HG02884 (cell line): ENCODE measurements at regions not wholly inside any gene's neighbourhood (a gene's known extent, or its start where the extent isn't known, plus 50 kb on each side); places are given as distances from the start of the nearest gene placed in this dataset.
A peak's percentile ranks its signal among the peaks of the same experiment; 100 is the strongest.
"Not testable (repeated sequence)": the region's sequence is repeated elsewhere in the genome, so short reads cannot be mapped to it uniquely, and the experiment has no call there.

ENCODE experiments used
- ATAC-seq: cut with Tn5 transposase; IDR thresholded peaks from one replicate; pipeline ENCODE4 v1.9.1; 2021; ENCODE audit warnings: mild to moderate bottlenecking, moderate library complexity; ENCODE audit not compliant: unreplicated experiment

DNA sequence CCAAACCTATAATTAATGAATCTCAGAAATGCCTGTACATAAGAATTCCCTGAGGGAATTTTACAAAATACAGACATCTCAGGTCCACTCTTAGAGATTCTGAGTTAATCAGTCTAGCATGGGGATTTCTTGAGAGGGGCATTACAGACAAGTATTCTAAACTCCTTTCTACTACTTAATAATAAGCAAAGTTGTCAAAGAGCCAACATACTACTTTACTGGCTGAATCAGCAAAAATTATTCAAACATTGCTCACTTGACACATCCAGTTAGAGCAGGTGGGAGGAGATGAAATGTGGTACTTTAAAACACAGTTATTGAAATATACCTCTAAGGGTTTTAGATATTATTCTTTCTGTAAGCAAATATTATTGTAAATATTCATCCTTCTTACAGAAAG, 1164.7 kb downstream of the CDY2B start:
- ATAC-seq, result no peak

DNA sequence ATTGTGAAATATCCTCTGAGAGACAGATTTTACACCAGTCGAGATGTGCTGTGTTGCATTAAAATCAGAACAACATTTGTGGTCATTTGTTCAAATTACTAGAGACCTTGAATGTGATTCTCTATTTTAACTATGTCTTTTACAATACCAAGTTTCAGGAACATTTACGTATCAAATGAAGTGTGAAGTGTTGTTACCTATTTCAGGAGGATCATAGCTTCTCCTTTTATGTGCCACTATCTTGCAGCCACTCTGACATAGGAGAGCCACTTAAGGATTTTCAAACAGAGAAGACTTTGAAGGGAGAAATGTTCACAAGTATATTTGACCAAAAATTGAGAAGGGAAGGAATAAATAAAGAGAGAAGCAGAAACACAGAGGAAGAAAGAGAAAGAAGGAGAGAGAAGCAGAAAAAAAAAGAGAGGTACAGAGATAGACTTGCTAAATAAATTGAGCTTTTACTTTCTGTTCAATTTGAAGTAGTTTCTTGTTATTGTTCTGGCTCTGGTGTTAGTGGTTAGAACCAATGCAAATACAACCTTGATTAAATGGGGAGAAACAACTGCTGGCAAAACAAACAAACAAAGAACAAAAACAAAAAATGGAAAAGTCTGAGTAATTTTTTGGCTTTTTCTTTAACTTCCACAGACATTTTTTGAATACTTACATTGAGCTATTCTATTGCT, 1206.8 kb downstream of the CDY2B start:
- no peak for ATAC-seq

DNA sequence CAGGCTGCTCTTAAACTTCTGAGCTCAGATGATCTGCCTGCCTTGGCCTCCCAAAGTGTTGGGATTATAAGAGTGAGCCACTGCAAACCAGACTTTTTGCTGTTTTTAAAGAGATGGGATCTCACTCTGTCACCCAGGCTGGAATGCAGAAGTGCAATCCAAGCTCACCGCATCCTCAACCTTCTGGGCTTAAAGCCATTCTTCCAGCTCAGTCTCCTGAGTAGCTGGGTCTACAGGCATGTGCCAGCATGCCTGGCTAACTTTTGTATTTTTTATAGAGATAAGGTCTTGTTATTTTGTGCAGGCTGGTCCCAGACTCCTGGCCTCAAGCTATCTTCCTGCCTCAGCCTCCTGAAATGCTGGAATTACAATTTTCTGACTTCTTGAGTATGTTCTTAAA, 1211.6 kb downstream of the CDY2B start:
- ATAC-seq, result no peak

DNA sequence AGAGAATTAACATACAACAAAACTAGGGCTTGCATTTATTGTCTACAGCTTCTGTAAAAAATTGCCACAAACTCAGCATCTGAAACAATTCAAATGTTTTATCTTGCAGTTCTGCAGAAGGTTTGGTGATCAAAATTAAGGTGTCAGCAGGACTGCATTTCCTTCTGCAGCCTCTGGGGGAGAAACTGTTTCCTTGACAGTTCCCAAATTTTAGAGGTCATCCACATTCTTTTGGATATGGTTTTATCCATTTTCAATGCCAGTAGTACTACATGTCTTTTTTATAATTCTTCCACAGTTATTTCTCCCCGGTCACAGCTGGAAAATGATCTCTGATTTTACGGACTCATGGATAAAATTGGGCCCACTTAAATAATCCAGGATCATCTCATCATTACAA, 1217.3 kb downstream of the CDY2B start:
- ATAC-seq, result no peak

DNA sequence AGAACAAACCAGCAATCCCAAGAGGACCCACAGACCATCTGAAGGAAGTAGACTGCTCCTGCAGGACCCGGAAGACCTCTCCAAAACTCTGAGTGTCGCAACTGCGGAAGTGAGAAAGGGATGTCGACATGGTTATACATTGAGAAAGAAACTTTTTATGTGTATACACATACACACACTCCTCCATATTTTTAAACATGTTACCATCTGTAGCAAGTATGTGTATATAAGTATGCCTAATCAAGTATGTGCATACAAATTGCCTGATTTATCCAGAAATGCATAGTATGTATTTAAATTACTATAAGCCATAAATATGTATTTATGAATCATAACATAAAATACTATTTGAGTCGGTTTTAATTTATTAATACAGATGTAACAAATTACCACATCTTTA, 1220.7 kb downstream of the CDY2B start:
- no peak for ATAC-seq

DNA sequence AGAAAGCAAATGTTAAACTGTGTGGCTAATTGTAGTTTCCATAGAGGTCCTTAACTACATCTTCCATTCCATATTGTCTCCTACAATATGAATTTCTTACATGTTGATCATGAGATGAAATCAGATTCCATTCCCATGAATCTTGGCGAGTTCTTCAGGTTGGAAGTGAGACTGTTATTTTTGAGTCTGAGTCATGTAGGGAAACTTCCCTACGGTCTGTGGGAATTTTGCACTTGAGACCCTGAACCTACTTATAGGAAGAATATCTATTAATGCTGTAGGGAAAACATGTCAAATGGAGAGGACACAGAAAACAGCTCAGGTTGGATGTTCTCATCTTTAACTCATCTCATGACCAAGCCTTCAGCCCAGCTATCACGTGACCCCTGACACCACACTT, 1226.0 kb downstream of the CDY2B start:
- no peak for ATAC-seq

DNA sequence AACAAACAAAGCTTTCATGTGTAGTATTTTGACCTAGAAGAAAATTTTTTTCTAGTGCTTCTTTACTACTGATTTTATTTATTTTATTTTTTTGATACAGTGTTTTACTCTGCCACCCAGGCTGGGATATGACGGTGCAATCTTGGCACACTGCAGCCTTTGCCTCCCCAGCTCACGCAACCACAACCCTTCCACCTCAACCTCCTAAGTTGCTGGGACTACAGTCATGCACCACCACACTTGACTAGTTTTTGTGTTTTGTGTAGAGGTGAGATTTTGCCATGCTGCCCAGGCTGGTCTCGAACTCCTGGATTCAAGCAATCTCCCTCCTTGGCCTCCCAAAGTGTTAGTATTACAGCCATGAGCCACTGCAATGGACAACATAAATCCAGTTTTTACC, 1234.0 kb downstream of the CDY2B start:
- ATAC-seq, result no peak

DNA sequence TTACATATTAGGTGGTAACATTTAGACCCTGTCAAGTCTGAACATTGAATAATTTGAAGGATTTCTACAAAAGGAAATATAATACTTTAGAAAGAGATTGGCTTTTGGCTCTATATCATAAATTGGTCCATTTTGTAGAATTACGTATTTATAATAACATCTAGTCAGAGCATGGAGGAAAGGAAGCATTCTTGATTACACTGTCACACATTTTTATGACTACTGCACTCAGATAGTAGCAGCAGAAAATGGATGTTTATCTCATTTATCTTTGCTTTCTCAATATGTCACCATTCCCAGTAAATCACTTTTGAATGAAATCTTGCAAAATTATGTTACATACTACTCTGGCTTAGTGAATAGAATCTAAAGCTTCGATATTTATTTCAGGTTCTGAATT, 1234.6 kb downstream of the CDY2B start:
- ATAC-seq, result no peak

DNA sequence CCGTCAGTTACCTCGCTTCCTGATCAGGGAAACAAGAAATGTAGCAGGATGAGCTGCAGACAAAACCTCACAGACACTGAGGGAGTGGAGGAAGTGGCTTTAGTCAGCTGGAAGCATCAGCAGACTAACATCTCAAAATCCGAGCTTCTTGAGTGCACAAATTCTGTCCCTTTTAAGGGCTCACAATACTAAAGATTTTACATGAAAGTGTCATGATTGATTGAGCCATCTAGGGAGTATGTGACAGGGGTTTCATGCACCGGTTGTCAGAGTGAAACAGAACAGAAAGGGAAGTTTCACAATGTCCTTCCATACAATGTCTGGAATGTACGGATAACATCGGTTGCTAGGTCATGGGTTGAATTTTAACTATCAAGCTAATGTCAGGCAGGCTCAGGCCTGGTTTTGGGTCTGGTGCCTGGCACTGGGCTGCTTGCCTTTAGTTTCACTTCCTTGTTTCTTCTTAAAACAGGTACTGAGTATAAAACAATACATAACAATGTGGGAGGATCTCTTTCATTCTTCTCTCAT, 1235.7 kb downstream of the CDY2B start:
- no peak for ATAC-seq

DNA sequence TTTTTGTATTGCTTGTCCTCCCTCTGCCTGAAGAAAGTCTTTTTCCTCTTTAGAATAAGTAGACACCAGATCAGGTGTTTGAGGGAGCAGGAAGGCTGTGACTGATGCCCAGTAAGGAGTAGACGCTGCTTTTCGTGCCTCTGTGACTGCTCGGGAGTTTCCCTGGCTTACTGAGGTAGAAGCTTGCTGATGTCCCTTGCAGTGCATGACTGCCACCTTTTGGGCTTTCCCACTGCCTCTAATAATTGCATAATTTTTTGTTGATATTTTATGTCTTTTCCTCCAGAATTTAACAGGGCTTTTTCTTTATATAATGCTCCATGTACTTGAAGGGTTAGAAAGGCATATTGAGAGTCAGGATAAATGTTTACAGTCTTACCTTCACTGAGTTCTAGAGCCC, 1240.2 kb downstream of the CDY2B start:
- ATAC-seq, result no peak

DNA sequence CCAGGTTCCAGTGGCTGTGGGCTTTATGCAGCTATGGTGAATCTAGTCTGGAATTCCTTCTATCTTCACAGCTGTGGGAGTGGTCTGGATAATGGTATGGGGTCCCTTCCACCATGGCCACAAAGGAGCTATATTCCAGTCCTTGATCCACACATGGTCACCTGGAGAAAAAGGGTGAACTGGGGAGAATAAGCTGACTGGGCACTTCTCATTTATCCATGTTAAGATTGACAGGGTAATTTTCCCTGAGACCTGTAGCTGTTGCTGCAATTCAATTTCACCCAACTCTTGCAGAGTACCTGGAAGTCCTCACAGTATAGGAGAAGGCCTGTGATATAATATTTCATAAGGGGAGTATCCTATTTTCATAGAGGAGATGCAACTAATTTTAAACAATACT, 1241.3 kb downstream of the CDY2B start:
- not testable (repeated sequence) for ATAC-seq

DNA sequence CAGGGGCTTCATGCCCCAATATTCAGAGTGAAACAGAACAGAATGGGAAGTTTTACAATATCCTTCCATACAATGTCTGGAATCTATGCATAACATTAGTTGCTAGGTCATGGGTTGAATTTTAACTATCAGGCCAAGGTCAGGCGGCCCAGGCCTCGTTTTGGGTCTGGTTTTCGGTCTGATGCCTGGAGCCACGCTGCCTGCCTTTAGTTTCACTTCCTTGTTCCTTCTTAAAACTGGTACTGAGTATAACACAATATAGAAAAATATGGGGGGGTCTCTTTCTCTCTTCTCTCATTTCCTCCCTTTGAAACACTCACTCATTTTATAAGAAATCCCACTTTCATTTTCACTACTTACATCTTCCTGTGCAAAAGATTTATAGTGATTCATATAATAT, 1243.8 kb downstream of the CDY2B start:
- ATAC-seq, result peak; percentile 92

DNA sequence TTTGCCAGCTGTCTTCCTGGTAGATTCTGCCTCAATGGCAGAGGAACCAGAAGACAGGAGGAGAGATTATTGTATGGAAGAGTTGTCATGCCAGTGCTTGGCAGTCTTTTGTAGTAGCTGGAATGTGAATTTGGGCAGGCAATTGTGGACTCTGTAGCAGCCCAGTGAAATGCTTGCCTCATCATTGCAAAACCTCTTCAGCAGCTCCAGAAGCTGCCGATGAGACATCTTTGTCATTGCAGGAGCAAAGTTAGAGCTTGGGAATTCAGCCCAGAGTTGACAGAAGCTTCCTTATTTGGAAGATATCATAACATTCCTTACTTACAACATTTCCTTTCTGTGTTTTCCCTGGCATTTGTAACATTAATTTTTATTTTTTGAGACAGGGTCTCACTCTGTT, 1250.9 kb downstream of the CDY2B start:
- no peak for ATAC-seq

DNA sequence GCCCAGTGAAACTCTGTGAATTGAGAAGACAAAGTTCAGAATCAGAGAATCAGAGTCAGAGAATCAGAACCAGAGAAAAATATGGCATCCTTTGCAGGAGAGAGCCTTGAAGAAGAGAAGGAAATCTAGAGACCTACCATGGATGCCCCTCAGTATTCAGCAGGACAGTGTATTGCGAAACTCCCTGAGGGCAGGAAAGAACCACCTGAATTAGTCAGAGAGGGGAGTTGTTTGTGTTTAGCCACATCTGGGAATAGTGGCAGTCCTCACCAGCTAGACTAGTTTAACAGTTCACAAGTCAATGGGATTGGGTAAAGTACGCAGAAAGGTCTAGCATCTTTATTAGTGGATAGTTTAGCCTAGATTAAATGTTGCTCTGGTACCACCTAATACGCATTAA, 1252.9 kb downstream of the CDY2B start:
- ATAC-seq, result no peak

DNA sequence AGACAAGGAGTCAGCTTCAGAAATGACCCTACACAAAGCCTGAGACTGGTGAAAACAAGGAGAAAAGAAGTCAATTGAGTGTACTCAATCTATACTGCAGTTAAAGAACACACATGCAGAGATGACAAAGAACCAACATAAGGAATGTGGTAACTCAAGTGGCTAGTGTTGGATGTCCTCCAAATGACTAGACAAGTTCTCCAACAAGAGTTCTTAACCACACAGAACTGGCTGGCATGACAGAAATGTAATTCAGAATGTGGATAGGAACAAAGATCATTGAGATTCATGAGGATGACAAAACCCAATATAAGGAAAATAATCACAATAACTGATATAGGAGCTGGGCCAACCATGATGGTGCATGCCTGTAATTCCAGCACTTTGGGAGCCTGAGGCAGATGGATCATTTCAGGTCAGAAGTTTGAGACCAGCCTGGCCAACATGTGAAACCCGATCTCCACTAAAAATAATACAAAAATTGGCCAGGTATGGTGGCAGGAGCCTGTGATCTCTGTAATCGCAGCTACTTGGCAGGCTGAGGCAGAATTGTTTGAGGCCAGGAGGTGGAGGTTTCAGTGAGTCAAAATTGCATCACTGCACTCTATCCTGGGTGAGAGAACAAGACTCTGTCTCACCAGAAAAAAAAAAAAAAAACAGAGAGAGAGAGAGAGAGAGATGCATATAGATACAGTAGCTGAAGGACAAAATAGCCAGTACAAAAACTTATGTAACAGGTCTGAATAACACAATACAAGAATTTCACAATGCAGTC, 1263.6 kb downstream of the CDY2B start:
- no peak for ATAC-seq

DNA sequence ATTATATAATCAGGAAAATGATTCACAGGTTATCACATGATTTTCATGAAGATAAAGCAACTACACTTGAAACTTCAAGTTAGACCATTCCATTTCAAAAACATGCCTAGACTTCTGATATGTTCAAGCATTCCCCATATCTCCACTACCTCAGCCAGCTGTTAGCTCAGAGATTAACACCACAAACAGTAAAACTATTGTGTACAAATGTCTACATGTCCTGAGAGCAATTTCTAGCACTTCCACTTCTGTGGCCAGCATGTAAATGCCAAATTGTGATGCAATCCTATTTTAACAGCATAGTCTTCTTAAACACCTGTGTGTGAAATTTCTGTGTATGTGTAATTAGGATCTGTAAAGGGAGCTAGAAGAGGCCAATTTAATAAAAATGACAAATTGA, 1271.3 kb downstream of the CDY2B start:
- no peak for ATAC-seq

DNA sequence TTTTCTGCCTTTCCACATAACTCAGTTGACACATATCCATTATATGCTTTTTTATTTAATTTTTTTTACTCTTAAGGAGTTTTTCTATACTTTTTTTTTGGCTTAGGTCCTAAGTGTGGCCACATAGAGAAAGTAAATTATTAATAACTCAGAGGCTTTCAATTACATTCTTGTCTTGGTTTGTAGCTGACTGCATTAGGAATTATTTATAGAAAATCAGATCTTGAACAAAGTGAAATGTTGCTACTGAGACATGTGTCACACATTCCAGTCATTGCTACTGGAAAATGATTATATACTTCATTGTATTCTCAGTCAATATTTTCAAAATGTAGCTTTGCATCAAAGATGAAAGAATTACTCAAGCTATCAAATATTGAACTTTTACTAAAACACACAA, 1277.9 kb downstream of the CDY2B start:
- ATAC-seq, result no peak

DNA sequence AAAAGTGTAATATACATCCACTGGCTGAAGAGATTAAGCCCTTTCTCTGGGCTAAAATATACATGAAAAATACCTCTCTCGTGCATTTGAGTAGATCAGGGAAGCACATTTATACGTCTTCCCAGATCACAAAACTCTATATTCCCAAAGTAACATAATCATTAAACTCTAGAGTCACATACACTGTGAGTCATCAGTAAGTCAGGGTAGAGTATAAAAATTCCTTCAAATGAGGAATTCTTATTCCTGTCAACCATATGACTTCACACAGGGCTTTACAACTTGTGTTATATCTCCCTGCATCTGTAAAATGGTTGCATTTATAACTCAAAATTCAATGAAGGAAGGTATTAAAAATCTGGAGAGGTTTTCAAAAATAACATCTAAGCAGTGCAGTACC, 1278.4 kb downstream of the CDY2B start:
- ATAC-seq, result no peak

DNA sequence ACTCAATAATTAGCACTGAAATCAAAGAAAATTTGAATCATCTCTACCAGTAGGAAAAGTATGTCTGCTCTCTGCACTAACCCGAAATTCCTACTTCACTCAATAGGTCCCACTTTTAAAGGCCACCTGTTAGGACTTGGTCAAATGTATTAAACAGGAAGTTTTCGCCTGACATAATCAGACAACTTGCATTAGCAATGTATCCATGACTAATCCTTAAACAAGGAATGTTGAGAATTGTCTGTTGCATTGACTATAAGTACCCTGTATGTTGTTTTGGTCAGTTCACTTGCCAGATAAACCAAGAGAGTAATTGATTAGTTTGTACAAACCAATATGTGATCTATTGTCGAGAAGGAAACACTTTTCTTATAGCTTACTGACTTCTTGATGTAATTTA, 1308.0 kb downstream of the CDY2B start:
- ATAC-seq, result no peak

DNA sequence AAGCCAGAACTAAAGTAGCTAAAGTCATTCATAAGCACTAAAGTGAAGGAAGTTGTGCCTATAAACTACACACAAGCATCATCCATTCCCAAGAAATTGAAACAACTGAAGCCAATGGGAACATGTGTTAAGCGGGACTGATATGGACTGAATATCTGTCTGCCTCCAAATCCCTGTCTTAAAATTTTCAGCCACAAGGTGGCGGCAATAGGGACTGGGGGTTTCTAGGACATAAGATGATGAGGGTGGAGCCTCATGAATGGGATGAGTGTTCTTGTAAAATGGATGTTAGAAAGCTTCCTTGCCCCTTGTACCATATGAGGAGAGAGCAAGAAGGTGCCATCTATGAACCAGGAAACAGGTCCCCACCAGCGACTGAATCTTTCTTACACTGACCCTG, 1317.5 kb downstream of the CDY2B start:
- ATAC-seq, result no peak

DNA sequence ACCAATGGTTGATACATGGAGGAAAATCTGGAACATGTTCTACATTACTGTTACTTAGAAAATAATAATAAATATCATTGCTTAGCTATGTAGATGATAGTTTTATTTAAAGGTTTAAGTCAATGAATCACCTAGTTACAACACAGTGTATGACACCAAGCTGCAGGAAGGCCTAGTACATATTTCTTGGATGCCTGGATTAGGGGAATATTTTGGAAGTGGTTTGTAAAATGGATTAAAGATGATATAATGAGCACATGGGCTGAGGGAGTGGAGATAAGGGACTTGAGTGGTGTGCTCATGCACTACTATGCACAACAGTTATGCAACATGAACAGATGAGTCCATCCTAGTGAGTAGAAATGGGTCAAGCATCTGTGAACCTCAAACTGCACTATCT, 1358.0 kb downstream of the CDY2B start:
- no peak for ATAC-seq

DNA sequence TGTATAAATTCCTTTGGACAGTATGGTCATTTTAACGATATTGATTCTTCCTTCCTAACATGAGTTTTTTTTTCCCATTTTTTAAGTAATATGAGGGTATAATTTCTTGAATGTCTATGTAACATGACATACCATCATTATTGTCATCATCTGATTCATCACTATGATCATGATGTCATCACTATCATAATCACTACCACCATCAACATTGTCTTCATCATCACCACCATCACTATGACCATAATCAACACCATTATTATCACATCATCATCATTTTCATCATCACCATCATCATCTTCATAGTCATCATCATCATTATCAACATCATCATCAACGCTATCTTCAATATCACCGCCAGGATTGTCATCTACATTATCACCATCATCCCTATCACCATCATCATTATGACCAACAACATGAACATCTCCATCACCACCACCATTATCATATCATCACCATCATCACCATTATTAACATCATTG, 1377.2 kb downstream of the CDY2B start:
- ATAC-seq, result no peak
